NCI-H748 (cell line): ENCODE measurements at regions not wholly inside any gene's neighbourhood (a gene's known extent, or its start where the extent isn't known, plus 50 kb on each side); places are given as distances from the start of the nearest gene placed in this dataset.

Experiments
- DNase-seq: peaks from one replicate; lab custom pipeline; 2025; ENCODE audit not compliant: unreplicated experiment; lab: John Stamatoyannopoulos, UW

- DNase-seq, result no peak
These were observed 154.3 kb downstream of the PHF2 start for GRCh38 chr9:93730648-93731047.

GRCh38 chr9:93730217-93730616 is 153.8 kb downstream of the PHF2 start:
- no peak for DNase-seq
